SK-N-SH (cell line): ENCODE measurements at regions not wholly inside any gene's neighbourhood (a gene's known extent, or its start where the extent isn't known, plus 50 kb on each side); places are given as distances from the start of the nearest gene placed in this dataset.

Experiments
- CTCF ChIA-PET: fragments of 300-600, 350-600 bp; formaldehyde crosslinking; extraction: SDS; loops from one replicate; lab custom pipeline; 2021; lab: Yijun Ruan, JAX
- POLR2A ChIA-PET: fragments of 350-600 bp; sonication (Branson Sonifier 250); formaldehyde crosslinking; extraction: SDS; loops from one replicate; lab custom pipeline; 2020; ENCODE audit warnings: antibody characterized with exemption, inconsistent platforms; lab: Yijun Ruan, JAX
- DNase-seq: peaks from one replicate; pipeline ENCODE4 v3.0.0; 2012
- H2AFZ ChIP-seq: fragments of 200-600 bp; sonication (generic); 2 replicates; pipeline ENCODE4 v1.8.1; 2016; ENCODE audit warnings: antibody characterized with exemption, mild to moderate bottlenecking, low read depth
- H3F3A ChIP-seq: fragments of 200-600 bp; sonication (generic); replicated peaks from 2 replicates; pipeline ENCODE3; 2016; ENCODE audit warnings: antibody characterized with exemption, mild to moderate bottlenecking; ENCODE audit not compliant: insufficient read depth
- H3K27ac ChIP-seq, 2 experiments: fragments of 200-500 bp in 1 of 2; fragments of 200-600 bp in 1 of 2; sonication (Bioruptor generic) in 1 of 2; sonication (generic), shearing (Covaris generic) in 1 of 2; 2 replicates each; pipeline versions ENCODE4 v1.5.1 to v1.6.1; 2014 to 2016; ENCODE audit warnings: low read depth in 2 of 2, inconsistent platforms in 1 of 2, low read length in 1 of 2, mild to moderate bottlenecking in 1 of 2, mixed read lengths in 1 of 2
- H3K27me3 ChIP-seq: fragments of 200-600 bp; sonication (generic), shearing (Covaris generic); 2 replicates; pipeline ENCODE4 v1.6.1; 2016; ENCODE audit warnings: mixed run types; ENCODE audit not compliant: insufficient read depth
- H3K36me3 ChIP-seq, 2 experiments: fragments of 200-500 bp in 1 of 2; fragments of 200-600 bp in 1 of 2; sonication (Bioruptor generic) in 1 of 2; sonication (generic) in 1 of 2; replicated peaks in 1 of 2; 2 replicates each; pipeline versions ENCODE3 to v1.5.1; 2014 to 2016; ENCODE audit warnings: low read length in 1 of 2, mild to moderate bottlenecking in 1 of 2; ENCODE audit not compliant: insufficient read depth in 2 of 2, control insufficient read depth in 1 of 2
- H3K4me1 ChIP-seq, 2 experiments: fragments of 200-500 bp in 1 of 2; fragments of 200-600 bp in 1 of 2; sonication (Bioruptor generic) in 1 of 2; sonication (generic), shearing (Covaris generic) in 1 of 2; 2 replicates each; pipeline versions ENCODE4 v1.5.1 to v1.6.1; 2014 to 2016; ENCODE audit warnings: low read depth in 1 of 2, low read length in 1 of 2, mixed run types in 1 of 2; ENCODE audit not compliant: insufficient read depth in 2 of 2, control insufficient read depth in 1 of 2
- H3K4me2 ChIP-seq: fragments of 200-600 bp; sonication (generic), shearing (Covaris generic); 2 replicates; pipeline ENCODE4 v1.6.1; 2017; ENCODE audit warnings: mixed run types
- H3K4me3 ChIP-seq, 2 experiments: fragments of 200-500 bp in 1 of 2; fragments of 200-600 bp in 1 of 2; sonication (Bioruptor generic) in 1 of 2; sonication (generic), shearing (Covaris generic) in 1 of 2; 2 replicates each; pipeline versions ENCODE4 v1.5.1 to v1.8.1; 2014 to 2016; ENCODE audit warnings: low read depth in 2 of 2, inconsistent platforms in 1 of 2, low read length in 1 of 2, mild to moderate bottlenecking in 1 of 2, mixed read lengths in 1 of 2, moderate library complexity in 1 of 2
- H3K79me2 ChIP-seq: fragments of 200-600 bp; sonication (generic); 2 replicates; pipeline ENCODE4 v1.8.1; 2017; ENCODE audit warnings: mild to moderate bottlenecking; ENCODE audit not compliant: insufficient read depth
- H3K9ac ChIP-seq: fragments of 200-600 bp; sonication (generic); 2 replicates; pipeline ENCODE4 v1.6.1; 2017; ENCODE audit warnings: mixed run types
- H3K9me2 ChIP-seq: fragments of 200-600 bp; sonication (generic); 2 replicates; pipeline ENCODE4 v1.6.1; 2017; ENCODE audit warnings: mixed run types
- H3K9me3 ChIP-seq: fragments of 200-600 bp; sonication (generic); 2 replicates; pipeline ENCODE4 v1.6.1; 2017; ENCODE audit warnings: mixed run types, mild to moderate bottlenecking, moderate library complexity
- H4K20me1 ChIP-seq: fragments of 200-600 bp; sonication (generic); 2 replicates; pipeline ENCODE4 v1.6.1; 2017; ENCODE audit warnings: mild to moderate bottlenecking, mixed run types; ENCODE audit not compliant: insufficient read depth
- CTCF ChIP-seq: fragments of 200-600 bp; sonication (generic); IDR thresholded peaks from 2 replicates; pipeline ENCODE4 v1.6.1; 2017; ENCODE audit warnings: antibody characterized with exemption, mild to moderate bottlenecking, moderate library complexity
- ELF1 ChIP-seq: IDR thresholded peaks from 2 replicates; pipeline ENCODE4 v1.4.0; 2012
- EP300 ChIP-seq, 2 experiments: IDR thresholded peaks; 2 replicates each; pipeline versions ENCODE4 v1.4.0 to v1.6.1; 2012; ENCODE audit warnings: borderline replicate concordance in 1 of 2, low read depth in 1 of 2, low read length in 1 of 2
- EZH2phosphoT487 ChIP-seq: fragments of 200-600 bp; sonication (generic); IDR thresholded peaks from 2 replicates; pipeline ENCODE4 v1.6.1; 2017; ENCODE audit warnings: low read depth, mixed run types, mild to moderate bottlenecking, antibody characterized with exemption, moderate library complexity, borderline replicate concordance
- FOSL2 ChIP-seq: IDR thresholded peaks from 2 replicates; pipeline ENCODE4 v1.4.0; 2012; ENCODE audit warnings: low read depth, mild to moderate bottlenecking, moderate library complexity, borderline replicate concordance
- FOXM1 ChIP-seq: IDR thresholded peaks from 2 replicates; pipeline ENCODE4 v1.4.0; 2012; ENCODE audit warnings: low read depth, mild to moderate bottlenecking
- GATA2 ChIP-seq: sonication (generic); formaldehyde crosslinking; IDR thresholded peaks from 2 replicates; pipeline ENCODE4 v1.5.0; 2020; ENCODE audit warnings: mild to moderate bottlenecking, missing genetic modification reagents
- POLR2AphosphoS5 ChIP-seq: IDR thresholded peaks from 2 replicates; pipeline ENCODE4 v1.6.1; 2012; ENCODE audit warnings: low read depth, low read length
- RAD21 ChIP-seq: IDR thresholded peaks from 2 replicates; pipeline ENCODE4 v1.6.1; 2012; ENCODE audit warnings: mild to moderate bottlenecking, low read length
- RFX5 ChIP-seq: IDR thresholded peaks from 2 replicates; pipeline ENCODE4 v1.6.1; 2012; ENCODE audit warnings: mild to moderate bottlenecking, improper control_type of control experiment, low read length
- TEAD4 ChIP-seq: IDR thresholded peaks from 2 replicates; pipeline ENCODE4 v1.4.0; 2012; ENCODE audit warnings: mild to moderate bottlenecking, borderline replicate concordance; ENCODE audit not compliant: insufficient read depth
- ZBTB33 ChIP-seq: IDR thresholded peaks from 2 replicates; pipeline ENCODE4 v1.4.0; 2012; ENCODE audit warnings: low read depth, borderline replicate concordance
- WGBS: methylation state at CpG from one replicate; pipeline ENCODE4 v1.1.6; 2017; ENCODE audit warnings: low lambda C conversion rate; 5-methylcytosine and 5-hydroxymethylcytosine counted together

- Histone ChIP-seq H3K36me3 (no peaks in the 10 kb centered on the region), H3K4me2 (no peak overlapping the region), H3K4me3 (no peak overlapping the region), H2AFZ (no peak overlapping the region), H3K9me3 (no peaks in the 10 kb centered on the region), H3K27ac (no peak overlapping the region), H3K27me3 (no peaks in the 10 kb centered on the region), H3F3A (no peaks in the 10 kb centered on the region), H3K9me2 (no peaks in the 10 kb centered on the region), H3K79me2 (no peaks in the 10 kb centered on the region), H3K9ac (no peak overlapping the region), H4K20me1 (no peaks in the 10 kb centered on the region), H3K4me1 (no peaks in the 10 kb centered on the region; a peak in 2 of 4 replicates)
- CTCF ChIA-PET: no interaction called here
- WGBS: 25% methylated on average over 2 of the region's 2 CpGs
- DNase-seq: no peak
- no peak for TF ChIP-seq RAD21
- TF ChIP-seq ELF1: no peak
- TF ChIP-seq POLR2AphosphoS5: no peak
- TF ChIP-seq ZBTB33: no peak
- no peak for TF ChIP-seq RFX5
- no peak for TF ChIP-seq EZH2phosphoT487
- TF ChIP-seq GATA2 (CRISPR knock-in tag): no peak
- no peak for TF ChIP-seq FOXM1
- TF ChIP-seq TEAD4: no peak
- TF ChIP-seq EP300 (IDR thresholded peaks at IDR 0.05; ENCODE audit: borderline replicate concordance in 1 of 2, low read depth in 1 of 2, low read length in 1 of 2): no peak
- POLR2A ChIA-PET: no interaction called here
These were observed 385.4 kb upstream of the CDH5 start for GRCh38 chr16:65981057-65981456.

- WGBS: 64% methylated on average over 7 of the region's 7 CpGs
These were observed 391.3 kb upstream of the CDH5 start for GRCh38 chr16:65975049-65975708.

More at GRCh38 chr16:65975049-65975708, 391.3 kb upstream of the CDH5 start:
- Histone ChIP-seq H3K79me2 (no peaks in the 10 kb centered on the region), H4K20me1 (no peaks in the 10 kb centered on the region), H3K4me3 (no peak overlapping the region), H3K9ac (no peak overlapping the region), H2AFZ (no peak overlapping the region), H3K36me3 (no peaks in the 10 kb centered on the region), H3K27me3 (no peaks in the 10 kb centered on the region), H3F3A (no peaks in the 10 kb centered on the region), H3K4me2 (no peak overlapping the region), H3K9me2 (no peaks in the 10 kb centered on the region), H3K4me1 (no peaks in the 10 kb centered on the region), H3K27ac (no peak overlapping the region), H3K9me3 (no peaks in the 10 kb centered on the region)
- no peak for TF ChIP-seq CTCF
- 0 out of 2 replicates have a peak, but pooled peaks have one; percentile 38 for TF ChIP-seq FOSL2
- no peak for DNase-seq
- CTCF ChIA-PET: interaction anchor here (0.9 kb wide), 1 partner anchor 14 kb away, joined by 3 read pairs; no protein-coding TSS in a partner anchor
- POLR2A ChIA-PET: no interaction called here
